ENCODE measurements at regions not wholly inside any gene's neighbourhood (a gene's known extent, or its start where the extent isn't known, plus 50 kb on each side); places are given as distances from the start of the nearest gene placed in this dataset.

DNA sequence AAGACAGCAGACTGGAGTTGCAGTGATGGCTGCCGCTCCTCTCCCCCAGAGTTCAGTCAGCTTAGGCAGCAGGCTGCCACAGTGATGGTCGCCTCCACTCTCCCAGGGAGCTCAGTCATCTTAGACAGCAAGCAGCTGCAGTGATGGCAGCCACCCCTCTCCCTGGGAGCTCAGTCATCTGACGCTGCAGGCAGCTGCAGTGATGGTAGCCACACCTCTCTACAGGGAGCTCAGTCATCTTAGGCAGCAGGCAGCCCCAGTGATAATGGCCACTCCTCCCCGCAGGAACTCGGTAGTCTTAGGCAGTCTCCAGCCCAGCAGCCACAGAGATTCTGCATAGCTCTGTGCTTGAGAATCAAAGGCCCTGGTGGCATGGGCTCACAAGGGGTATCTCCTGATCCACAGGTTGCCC lies 582.7 kb downstream of the DTWD2 start:
- H3K4me2 ChIP-seq (ENCODE audit: low read length): no peak overlapping the region
- no peak overlapping the region for H2AFZ ChIP-seq (ENCODE audit: low read depth, low read length)
- no peak overlapping the region for H3K27ac ChIP-seq (ENCODE audit: low read length)

DNA sequence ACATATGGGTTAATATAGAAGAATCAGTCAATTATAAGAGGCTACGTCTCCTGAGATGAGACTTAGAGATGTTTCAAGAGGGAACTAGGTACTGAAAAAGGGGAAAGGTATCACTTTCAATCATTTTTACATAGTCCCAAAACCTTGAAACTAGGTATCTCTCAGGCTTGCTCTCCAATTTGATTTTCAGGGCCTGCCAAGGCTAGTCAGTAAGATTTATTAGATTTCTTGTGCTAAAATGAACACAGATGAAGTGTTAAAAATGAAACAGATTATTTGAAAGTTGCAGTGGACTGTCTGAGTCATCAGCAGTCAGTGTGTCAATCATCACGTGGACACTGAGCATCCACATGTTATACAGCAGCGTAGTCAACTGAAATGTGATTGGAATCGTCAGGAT lies 591.1 kb downstream of the DTWD2 start:
- Histone ChIP-seq H2AFZ (ENCODE audit: low read depth, low read length) (no peak overlapping the region), H3K4me3 (ENCODE audit: low read length) (no peak overlapping the region), H3K9ac (ENCODE audit: low read length) (no peak overlapping the region), H3K27ac (ENCODE audit: low read length) (no peak overlapping the region), H3F3A (ENCODE audit: insufficient read depth, low read length, poor library complexity, severe bottlenecking) (no peaks in the 10 kb centered on the region), H3K9me2 (ENCODE audit: insufficient read depth, low read length) (no peaks in the 10 kb centered on the region), H3K4me2 (ENCODE audit: low read length) (peak overlapping the region; percentile 27), H4K20me1 (ENCODE audit: insufficient read depth) (no peaks in the 10 kb centered on the region), H3K27me3 (ENCODE audit: insufficient read depth, low read depth, low read length) (no peaks in the 10 kb centered on the region), H3K79me2 (replicated peaks; ENCODE audit: insufficient read depth, low read length) (no peaks in the 10 kb centered on the region), H3K36me3 (ENCODE audit: insufficient read depth, low read length) (no peaks in the 10 kb centered on the region), H3K9me3 (ENCODE audit: low read length) (no peaks in the 10 kb centered on the region)
- TF ChIP-seq SMC3 (conservative IDR thresholded peaks at IDR 0.05; ENCODE audit: poor library complexity) (no peak), RAD21 (conservative IDR thresholded peaks at IDR 0.05) (no peak), TAF1 (IDR thresholded peaks at IDR 0.05; ENCODE audit: low read depth) (no peak), EZH2 (IDR thresholded peaks at IDR 0.05; ENCODE audit: borderline replicate concordance, insufficient read depth, low read length, poor library complexity, severe bottlenecking) (no peak), EP300 (conservative IDR thresholded peaks at IDR 0.05; ENCODE audit: poor library complexity, severe bottlenecking) (no peak), POLR2AphosphoS5 (IDR thresholded peaks at IDR 0.05) (no peak), MXI1 (conservative IDR thresholded peaks at IDR 0.05; ENCODE audit: poor library complexity, severe bottlenecking) (no peak)
- TF ChIP-seq, protein P1, sequence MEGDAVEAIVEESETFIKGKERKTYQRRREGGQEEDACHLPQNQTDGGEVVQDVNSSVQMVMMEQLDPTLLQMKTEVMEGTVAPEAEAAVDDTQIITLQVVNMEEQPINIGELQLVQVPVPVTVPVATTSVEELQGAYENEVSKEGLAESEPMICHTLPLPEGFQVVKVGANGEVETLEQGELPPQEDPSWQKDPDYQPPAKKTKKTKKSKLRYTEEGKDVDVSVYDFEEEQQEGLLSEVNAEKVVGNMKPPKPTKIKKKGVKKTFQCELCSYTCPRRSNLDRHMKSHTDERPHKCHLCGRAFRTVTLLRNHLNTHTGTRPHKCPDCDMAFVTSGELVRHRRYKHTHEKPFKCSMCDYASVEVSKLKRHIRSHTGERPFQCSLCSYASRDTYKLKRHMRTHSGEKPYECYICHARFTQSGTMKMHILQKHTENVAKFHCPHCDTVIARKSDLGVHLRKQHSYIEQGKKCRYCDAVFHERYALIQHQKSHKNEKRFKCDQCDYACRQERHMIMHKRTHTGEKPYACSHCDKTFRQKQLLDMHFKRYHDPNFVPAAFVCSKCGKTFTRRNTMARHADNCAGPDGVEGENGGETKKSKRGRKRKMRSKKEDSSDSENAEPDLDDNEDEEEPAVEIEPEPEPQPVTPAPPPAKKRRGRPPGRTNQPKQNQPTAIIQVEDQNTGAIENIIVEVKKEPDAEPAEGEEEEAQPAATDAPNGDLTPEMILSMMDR (IDR thresholded peaks at IDR 0.05; ENCODE audit: poor library complexity, severe bottlenecking): no peak
- TF ChIP-seq, protein P2, sequence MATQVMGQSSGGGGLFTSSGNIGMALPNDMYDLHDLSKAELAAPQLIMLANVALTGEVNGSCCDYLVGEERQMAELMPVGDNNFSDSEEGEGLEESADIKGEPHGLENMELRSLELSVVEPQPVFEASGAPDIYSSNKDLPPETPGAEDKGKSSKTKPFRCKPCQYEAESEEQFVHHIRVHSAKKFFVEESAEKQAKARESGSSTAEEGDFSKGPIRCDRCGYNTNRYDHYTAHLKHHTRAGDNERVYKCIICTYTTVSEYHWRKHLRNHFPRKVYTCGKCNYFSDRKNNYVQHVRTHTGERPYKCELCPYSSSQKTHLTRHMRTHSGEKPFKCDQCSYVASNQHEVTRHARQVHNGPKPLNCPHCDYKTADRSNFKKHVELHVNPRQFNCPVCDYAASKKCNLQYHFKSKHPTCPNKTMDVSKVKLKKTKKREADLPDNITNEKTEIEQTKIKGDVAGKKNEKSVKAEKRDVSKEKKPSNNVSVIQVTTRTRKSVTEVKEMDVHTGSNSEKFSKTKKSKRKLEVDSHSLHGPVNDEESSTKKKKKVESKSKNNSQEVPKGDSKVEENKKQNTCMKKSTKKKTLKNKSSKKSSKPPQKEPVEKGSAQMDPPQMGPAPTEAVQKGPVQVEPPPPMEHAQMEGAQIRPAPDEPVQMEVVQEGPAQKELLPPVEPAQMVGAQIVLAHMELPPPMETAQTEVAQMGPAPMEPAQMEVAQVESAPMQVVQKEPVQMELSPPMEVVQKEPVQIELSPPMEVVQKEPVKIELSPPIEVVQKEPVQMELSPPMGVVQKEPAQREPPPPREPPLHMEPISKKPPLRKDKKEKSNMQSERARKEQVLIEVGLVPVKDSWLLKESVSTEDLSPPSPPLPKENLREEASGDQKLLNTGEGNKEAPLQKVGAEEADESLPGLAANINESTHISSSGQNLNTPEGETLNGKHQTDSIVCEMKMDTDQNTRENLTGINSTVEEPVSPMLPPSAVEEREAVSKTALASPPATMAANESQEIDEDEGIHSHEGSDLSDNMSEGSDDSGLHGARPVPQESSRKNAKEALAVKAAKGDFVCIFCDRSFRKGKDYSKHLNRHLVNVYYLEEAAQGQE (IDR thresholded peaks at IDR 0.05; ENCODE audit: borderline replicate concordance): no peak

More for the DNA sequence above, 582.7 kb downstream of the DTWD2 start:
- Histone ChIP-seq H3K9me2 (ENCODE audit: insufficient read depth, low read length) (no peaks in the 10 kb centered on the region), H3K9me3 (ENCODE audit: low read length) (no peaks in the 10 kb centered on the region), H3K79me2 (replicated peaks; ENCODE audit: insufficient read depth, low read length) (no peaks in the 10 kb centered on the region), H3K4me3 (ENCODE audit: low read length) (no peak overlapping the region), H3K27me3 (ENCODE audit: insufficient read depth, low read depth, low read length) (no peaks in the 10 kb centered on the region), H3F3A (ENCODE audit: insufficient read depth, low read length, poor library complexity, severe bottlenecking) (no peaks in the 10 kb centered on the region), H3K9ac (ENCODE audit: low read length) (no peak overlapping the region), H3K36me3 (ENCODE audit: insufficient read depth, low read length) (no peaks in the 10 kb centered on the region), H4K20me1 (ENCODE audit: insufficient read depth) (no peaks in the 10 kb centered on the region)
- TF ChIP-seq TAF1 (IDR thresholded peaks at IDR 0.05; ENCODE audit: low read depth): no peak
- TF ChIP-seq EZH2 (IDR thresholded peaks at IDR 0.05; ENCODE audit: borderline replicate concordance, insufficient read depth, low read length, poor library complexity, severe bottlenecking): no peak
- no peak for TF ChIP-seq MXI1 (conservative IDR thresholded peaks at IDR 0.05; ENCODE audit: poor library complexity, severe bottlenecking)
- TF ChIP-seq, protein P1 (IDR thresholded peaks at IDR 0.05; ENCODE audit: poor library complexity, severe bottlenecking): no peak
- no peak for TF ChIP-seq EP300 (conservative IDR thresholded peaks at IDR 0.05; ENCODE audit: poor library complexity, severe bottlenecking)
- TF ChIP-seq RAD21 (conservative IDR thresholded peaks at IDR 0.05): no peak
- TF ChIP-seq, protein P2 (IDR thresholded peaks at IDR 0.05; ENCODE audit: borderline replicate concordance): no peak
- no peak for TF ChIP-seq POLR2AphosphoS5 (IDR thresholded peaks at IDR 0.05)
- TF ChIP-seq SMC3 (conservative IDR thresholded peaks at IDR 0.05; ENCODE audit: poor library complexity): no peak
